Kidney (tissue), 13 donors: ENCODE measurements at regions not wholly inside any gene's neighbourhood (a gene's known extent, or its start where the extent isn't known, plus 50 kb on each side); places are given as distances from the start of the nearest gene placed in this dataset.

Experiments used
- DNase-seq, 5 donors: peaks; one replicate each; pipeline ENCODE4 v3.0.0-alpha.2; 2013 to 2020
- FAIRE-seq: peaks from 2 replicates; lab custom pipeline; 2012; peaks lifted over from hg19 to GRCh38; lab: Jason Lieb, UNC
- H3K27ac ChIP-seq, 2 donors: one replicate each; pipeline ENCODE4 v1.7.0; 2013; ENCODE audit warnings: low read depth in 2 of 2, low read length in 2 of 2, inconsistent platforms in 1 of 2
- H3K27me3 ChIP-seq: one replicate; pipeline ENCODE4 v1.7.1; 2013; ENCODE audit warnings: low read length, inconsistent platforms; ENCODE audit not compliant: control insufficient read depth, insufficient read depth
- H3K36me3 ChIP-seq, 3 donors: one replicate each; pipeline versions ENCODE4 v1.7.0 to v1.7.1; 2013; ENCODE audit warnings: low read length in 3 of 3, control low read depth in 1 of 3, inconsistent platforms in 1 of 3; ENCODE audit not compliant: insufficient read depth in 3 of 3, control insufficient read depth in 2 of 3
- H3K4me1 ChIP-seq, 3 donors: one replicate each; pipeline versions ENCODE4 v1.7.0 to v1.7.1; 2013; ENCODE audit warnings: low read length in 3 of 3, inconsistent platforms in 1 of 3, low read depth in 1 of 3; ENCODE audit not compliant: control insufficient read depth in 2 of 3, insufficient read depth in 2 of 3
- H3K4me3 ChIP-seq, 3 donors: one replicate each; pipeline versions ENCODE4 v1.7.0 to v1.8.1; 2013; ENCODE audit warnings: low read length in 3 of 3, control low read depth in 1 of 3, inconsistent platforms in 1 of 3
- H3K9ac ChIP-seq, 3 donors: one replicate each; pipeline versions ENCODE4 v1.7.0 to v1.7.1; 2013; ENCODE audit warnings: low read length in 3 of 3, control low read depth in 1 of 3, inconsistent platforms in 1 of 3
- H3K9me3 ChIP-seq, 3 donors: one replicate each; pipeline versions ENCODE4 v1.7.0 to v1.7.1; 2013; ENCODE audit warnings: low read length in 3 of 3, control low read depth in 1 of 3, inconsistent platforms in 1 of 3; ENCODE audit not compliant: control insufficient read depth in 2 of 3, insufficient read depth in 1 of 3
- CTCF ChIP-seq: IDR thresholded peaks from 3 replicates; pipeline ENCODE4 v1.5.1; 2012; ENCODE audit warnings: mild to moderate bottlenecking, moderate library complexity, borderline replicate concordance; ENCODE audit not compliant: insufficient read depth; ENCODE audit errors: extremely low read depth
- intact Hi-C: fragments of 100-400 bp; cut with DNase I; formaldehyde crosslinking; loops from one replicate; pipeline ENCODE4 v1.11.1; 2022
- donor health status: control.
- donor health status: control.
- donor health status: control.
- donor health status: control.
- donor health status: control.
- donor health status: DM: yes; HTN: yes; CAD: no.
- donor health status: Normal renal cell carcinoma (clear cell type).

DNA sequence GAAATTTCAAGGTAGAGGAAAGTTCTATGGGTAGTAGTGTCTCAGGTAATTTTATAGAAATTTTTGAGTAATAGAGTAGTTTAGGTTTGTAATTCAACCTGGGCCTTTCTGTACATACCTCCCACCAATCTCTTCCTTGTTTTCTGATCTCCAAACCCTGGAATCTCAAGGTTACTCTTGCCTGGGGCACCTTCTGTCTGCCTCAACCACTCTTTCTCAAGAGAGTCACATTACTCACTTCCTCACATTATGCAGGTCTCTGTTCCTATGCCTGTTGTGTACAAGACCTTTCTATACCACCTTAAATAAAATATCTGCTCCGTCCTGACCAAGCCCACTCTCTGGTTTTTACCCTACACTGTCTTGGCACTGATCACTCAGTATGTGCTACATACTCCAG is 412.6 kb upstream of the CTNND2 start:
- FAIRE-seq: no peak
- Histone ChIP-seq H3K9me3 (no peaks in the 10 kb centered on the region), H3K4me1 (no peaks in the 10 kb centered on the region), H3K27me3 (no peaks in the 10 kb centered on the region), H3K36me3 (no peaks in the 10 kb centered on the region), H3K4me3 (no peak overlapping the region), H3K27ac (no peak overlapping the region), H3K9ac (no peak overlapping the region)
- no peak for TF ChIP-seq CTCF
- DNase-seq: no peak
- intact Hi-C loops: no loop called here

DNA sequence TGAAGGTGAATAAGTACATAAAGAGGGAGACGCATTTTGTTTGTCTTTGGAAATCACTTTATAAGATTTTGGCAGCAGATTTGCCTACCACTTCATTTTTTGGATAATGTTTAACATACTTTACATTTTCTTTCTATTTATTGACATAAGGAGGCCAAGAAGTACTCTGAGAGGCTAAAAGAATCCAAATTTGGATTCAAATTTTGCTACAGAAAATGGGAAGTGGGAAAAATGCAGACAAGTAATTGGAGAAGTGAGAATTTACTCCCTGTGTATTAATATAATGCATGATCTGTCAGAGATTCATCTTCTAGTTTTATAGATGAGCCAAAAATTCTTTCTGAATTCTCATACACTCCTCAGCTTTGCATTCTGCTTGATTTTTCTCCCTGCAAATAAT is 411.2 kb upstream of the CTNND2 start:
- TF ChIP-seq CTCF: no peak
- Histone ChIP-seq H3K9me3 (no peaks in the 10 kb centered on the region), H3K9ac (no peak overlapping the region), H3K27me3 (no peaks in the 10 kb centered on the region), H3K27ac (no peak overlapping the region), H3K4me3 (no peak overlapping the region), H3K36me3 (no peaks in the 10 kb centered on the region), H3K4me1 (no peaks in the 10 kb centered on the region)
- intact Hi-C loops: no loop called here
- no peak for FAIRE-seq
- no peak for DNase-seq

- Histone ChIP-seq H3K27ac (no peak overlapping the region), H3K9me3 (no peaks in the 10 kb centered on the region), H3K4me1 (no peaks in the 10 kb centered on the region), H3K4me3 (no peak overlapping the region), H3K9ac (no peak overlapping the region), H3K36me3 (no peaks in the 10 kb centered on the region), H3K27me3 (no peaks in the 10 kb centered on the region)
- no peak for TF ChIP-seq CTCF
- no peak for DNase-seq
- intact Hi-C loops: no loop called here
- FAIRE-seq: no peak
Measured at GRCh38 chr5:12313602-12314001, 409.4 kb upstream of the CTNND2 start.

DNA sequence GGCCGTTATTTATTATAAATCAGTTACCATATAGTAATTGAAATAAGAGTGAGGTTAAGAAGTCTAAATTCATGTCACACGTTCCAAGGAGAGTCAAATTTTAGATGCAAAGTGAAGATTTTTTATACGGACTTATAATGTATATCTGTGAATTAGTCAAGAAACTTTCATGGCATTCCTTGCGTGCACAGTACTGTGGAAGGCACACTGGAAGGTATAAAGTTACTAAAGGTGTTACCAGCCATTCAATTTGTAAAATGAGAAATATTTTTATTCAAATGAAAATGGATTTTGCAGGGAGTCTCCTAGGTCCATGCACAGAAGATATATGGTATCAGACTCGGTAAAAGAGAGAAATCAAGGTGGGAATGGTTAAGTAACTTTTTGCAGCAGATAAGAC is 408.1 kb upstream of the CTNND2 start:
- TF ChIP-seq CTCF: no peak
- intact Hi-C loops: no loop called here
- no peak overlapping the region for H3K27ac ChIP-seq
- no peak overlapping the region for H3K9ac ChIP-seq
- H3K4me3 ChIP-seq: no peak overlapping the region
- H3K9me3 ChIP-seq: peaks cover 0 to 2% (median 0%) of the 10 kb centered on the region in 3 donors
- H3K4me1 ChIP-seq: no peaks in the 10 kb centered on the region
- no peaks in the 10 kb centered on the region for H3K36me3 ChIP-seq
- H3K27me3 ChIP-seq: no peaks in the 10 kb centered on the region
- DNase-seq (no peak), FAIRE-seq (no peak)
